Activated CD4-positive, alpha-beta memory T cell treated with anti-CD3 and anti-CD28 coated beads for 36 hours (primary cell): ENCODE measurements at regions not wholly inside any gene's neighbourhood (a gene's known extent, or its start where the extent isn't known, plus 50 kb on each side); places are given as distances from the start of the nearest gene placed in this dataset.

Experiments used
- CTCF ChIA-PET: fragments of 350-600 bp; sonication (Branson Sonifier 250); formaldehyde crosslinking; loops from one replicate; lab custom pipeline; 2021; ENCODE audit warnings: antibody characterized with exemption, inconsistent platforms; lab: Charles Lee
- POLR2A ChIA-PET: fragments of 350-600 bp; sonication (Branson Sonifier 250); formaldehyde crosslinking; loops from one replicate; lab custom pipeline; 2021; ENCODE audit warnings: antibody characterized with exemption; lab: Charles Lee
- DNase-seq: peaks from one replicate; pipeline ENCODE4 v3.0.0-alpha.2; 2020
- H3K27ac Mint-ChIP-seq: one replicate; pipeline ENCODE4 v1.8.0; 2021; ENCODE audit warnings: mixed read lengths
- H3K27me3 Mint-ChIP-seq: one replicate; pipeline ENCODE4 v1.8.0; 2021; ENCODE audit warnings: mixed read lengths
- H3K36me3 Mint-ChIP-seq: one replicate; pipeline ENCODE4 v1.8.0; 2021; ENCODE audit warnings: mixed read lengths
- H3K4me1 Mint-ChIP-seq: one replicate; pipeline ENCODE4 v1.8.0; 2021; ENCODE audit warnings: low read depth, mixed read lengths
- H3K4me3 Mint-ChIP-seq: one replicate; pipeline ENCODE4 v1.8.0; 2021; ENCODE audit warnings: mild to moderate bottlenecking, mixed read lengths
- H3K9me3 Mint-ChIP-seq: one replicate; pipeline ENCODE4 v1.8.0; 2021; ENCODE audit warnings: mixed read lengths
- intact Hi-C: fragments of 100-400 bp; cut with micrococcal nuclease; formaldehyde crosslinking; loops from one replicate; pipeline ENCODE4 v1.15.1; 2023

DNA sequence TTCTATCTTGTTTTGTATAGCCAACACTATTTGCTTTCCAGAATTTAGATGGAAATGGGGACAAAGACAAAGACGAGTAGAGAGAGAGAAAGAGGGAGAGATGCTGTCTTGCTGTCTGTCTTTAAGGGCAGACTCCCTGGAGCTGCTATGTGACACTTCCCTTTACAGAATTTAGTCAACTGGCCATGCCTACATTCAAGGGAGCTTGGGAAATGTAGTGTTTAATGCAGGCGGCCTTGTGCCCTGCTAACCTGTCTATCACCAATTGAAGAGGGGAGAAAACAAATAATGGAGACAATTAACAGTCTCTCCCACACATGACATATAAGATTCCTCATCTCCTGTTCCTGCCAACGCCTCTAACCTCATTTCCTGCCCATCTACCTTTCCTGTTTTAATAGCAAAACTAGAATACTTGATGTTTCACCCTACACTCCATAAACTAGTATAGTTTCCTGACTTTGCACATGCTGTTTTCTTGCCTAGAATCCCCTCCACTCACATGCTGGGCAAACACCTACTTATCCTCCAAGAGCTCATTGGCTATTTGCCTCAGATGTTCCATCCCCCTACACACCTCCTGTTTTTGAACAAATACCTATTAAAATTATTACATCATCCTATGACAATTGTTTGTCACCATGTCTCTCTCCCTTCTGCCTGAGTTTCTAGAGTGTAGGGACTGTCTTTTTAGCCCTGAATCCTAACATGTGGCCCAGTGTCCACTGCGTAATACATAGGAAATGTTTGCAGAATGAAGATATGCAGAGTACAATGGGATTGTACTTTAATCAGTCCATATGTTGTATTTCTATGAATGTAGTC is 117.2 kb downstream of the SLC25A24 start:
- Mint-ChIP-seq H3K9me3 (no peaks in the 10 kb centered on the region), H3K4me1 (peaks cover 54% of the 10 kb centered on the region), H3K27me3 (no peaks in the 10 kb centered on the region), H3K27ac (peak overlapping the region; percentile 43), H3K36me3 (no peaks in the 10 kb centered on the region), H3K4me3 (no peak overlapping the region)
- intact Hi-C loops: loop anchor here (5.0 kb wide), 2 partner anchors 41 to 44 kb away; no protein-coding TSS in a partner anchor
- ChIA-PET POLR2A (no interaction called here), CTCF (interaction anchor here (1.6 kb wide), 1 partner anchor 12 kb away, joined by 4 read pairs; no protein-coding TSS in a partner anchor)
- DNase-seq: peak; percentile 13

DNA sequence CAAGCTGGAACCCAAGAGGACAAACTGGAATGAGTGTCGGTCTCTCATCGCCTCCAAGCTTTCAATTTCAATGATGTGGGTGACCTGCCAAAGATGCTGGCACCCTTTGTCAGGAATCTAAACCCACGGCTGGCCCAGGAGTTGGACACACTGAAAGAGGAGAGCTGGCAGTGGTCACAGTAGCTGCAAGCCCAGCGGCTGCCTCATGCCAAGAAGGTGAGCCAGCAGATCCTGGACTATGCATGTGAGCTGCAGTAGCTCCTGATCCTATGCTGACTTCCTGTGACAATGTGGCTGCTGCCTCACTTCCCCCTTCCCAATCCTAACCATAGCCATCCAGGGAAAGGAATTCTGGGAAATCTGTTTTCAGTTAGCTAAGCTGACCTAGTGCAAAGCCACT is 117.0 kb upstream of the VAV3 start:
- no peak for DNase-seq
- intact Hi-C loops: loop anchor here (5.0 kb wide), 2 partner anchors 40 to 45 kb away; no protein-coding TSS in a partner anchor
- no peaks in the 10 kb centered on the region for H3K36me3 Mint-ChIP-seq
- peaks cover 61% of the 10 kb centered on the region for H3K4me1 Mint-ChIP-seq
- H3K9me3 Mint-ChIP-seq: no peaks in the 10 kb centered on the region
- no peaks in the 10 kb centered on the region for H3K27me3 Mint-ChIP-seq
- H3K4me3 Mint-ChIP-seq: no peak overlapping the region
- H3K27ac Mint-ChIP-seq: no peak overlapping the region
- ChIA-PET CTCF (no interaction called here), POLR2A (no interaction called here)

DNA sequence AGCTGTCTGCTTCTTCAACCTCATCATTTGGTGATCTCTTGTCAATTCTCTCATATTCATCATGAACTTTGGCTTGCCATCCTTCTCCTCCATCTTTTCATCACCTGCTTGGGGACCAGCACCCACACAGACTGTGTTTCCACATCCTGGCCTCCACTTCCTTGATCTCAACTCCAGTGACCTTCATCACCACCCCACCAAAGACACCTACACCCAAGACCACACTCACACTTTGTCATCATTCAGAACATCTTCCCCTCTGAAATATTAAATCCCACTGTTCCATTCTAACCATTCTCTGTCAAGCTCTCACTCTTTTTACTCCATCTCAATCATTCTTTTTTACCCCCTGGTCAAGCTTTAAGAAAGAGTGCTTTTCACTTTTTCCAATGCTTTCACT is 115.5 kb upstream of the VAV3 start:
- Mint-ChIP-seq H3K4me1 (peaks cover 61% of the 10 kb centered on the region), H3K9me3 (no peaks in the 10 kb centered on the region), H3K4me3 (no peak overlapping the region), H3K27me3 (no peaks in the 10 kb centered on the region), H3K27ac (peak overlapping the region; percentile 43), H3K36me3 (no peaks in the 10 kb centered on the region)
- DNase-seq: peak; percentile 62
- intact Hi-C loops: loop anchor here (5.0 kb wide), 2 partner anchors 38 to 47 kb away; no protein-coding TSS in a partner anchor
- CTCF ChIA-PET: no interaction called here
- POLR2A ChIA-PET: no interaction called here

DNA sequence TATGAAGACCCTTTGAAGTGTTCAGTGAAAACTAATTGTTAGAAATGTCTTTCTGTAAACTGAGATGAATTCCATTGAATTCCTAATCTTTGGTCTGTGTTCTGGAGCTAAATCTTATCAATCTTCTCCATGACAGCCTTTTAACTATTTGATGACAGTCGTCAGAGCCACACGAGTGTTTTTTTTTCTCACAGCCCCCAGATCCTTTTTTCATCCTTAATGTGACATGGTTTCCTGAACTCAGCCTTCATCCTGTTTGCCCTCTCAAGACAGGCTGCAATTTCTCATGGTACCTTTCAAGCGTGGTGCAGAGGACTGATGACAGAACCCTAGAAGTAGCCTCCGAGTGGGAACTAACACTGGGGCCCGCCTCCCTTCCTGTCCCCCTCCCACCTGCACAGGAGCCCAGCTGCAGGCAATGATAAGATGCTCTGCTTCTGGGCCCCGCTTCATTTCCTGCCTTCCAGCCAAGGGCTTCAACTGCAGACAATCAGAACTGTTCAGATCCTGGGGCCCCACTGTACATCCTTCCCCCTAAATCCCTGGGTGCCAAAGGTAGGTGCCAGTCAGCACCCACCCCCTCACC is 114.6 kb upstream of the VAV3 start:
- ChIA-PET POLR2A (no interaction called here), CTCF (no interaction called here)
- H3K4me3 Mint-ChIP-seq: no peak overlapping the region
- intact Hi-C loops: loop anchor here (1.0 to 5.0 kb wide), 4 partner anchors 37 to 143 kb away; partner anchors contain the start of gene VAV3
- H3K27me3 Mint-ChIP-seq: no peaks in the 10 kb centered on the region
- H3K9me3 Mint-ChIP-seq: no peaks in the 10 kb centered on the region
- no peaks in the 10 kb centered on the region for H3K36me3 Mint-ChIP-seq
- H3K27ac Mint-ChIP-seq: peak overlapping the region; percentile 64
- H3K4me1 Mint-ChIP-seq: peaks cover 61% of the 10 kb centered on the region
- peak; percentile 70 for DNase-seq

DNA sequence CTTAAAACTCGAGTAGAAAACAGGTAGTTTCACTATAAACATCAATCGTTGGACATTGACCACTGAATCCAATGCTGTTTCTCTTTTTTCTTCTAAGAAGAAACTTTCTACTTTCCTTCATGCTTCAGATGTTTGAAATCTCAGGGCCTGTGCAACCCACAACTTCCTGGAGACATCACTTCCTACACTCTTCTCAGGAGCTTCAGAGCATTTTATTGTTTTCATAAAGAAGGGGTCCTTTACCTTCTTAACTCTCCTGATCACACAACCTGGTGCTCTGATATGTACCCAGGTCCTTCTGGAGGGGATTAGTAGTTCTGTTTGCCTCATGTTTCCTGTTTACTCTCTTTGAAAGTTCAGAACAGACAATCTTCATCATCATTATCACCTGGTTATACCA is 113.0 kb upstream of the VAV3 start:
- no peak for DNase-seq
- peaks cover 53% of the 10 kb centered on the region for H3K4me1 Mint-ChIP-seq

DNA sequence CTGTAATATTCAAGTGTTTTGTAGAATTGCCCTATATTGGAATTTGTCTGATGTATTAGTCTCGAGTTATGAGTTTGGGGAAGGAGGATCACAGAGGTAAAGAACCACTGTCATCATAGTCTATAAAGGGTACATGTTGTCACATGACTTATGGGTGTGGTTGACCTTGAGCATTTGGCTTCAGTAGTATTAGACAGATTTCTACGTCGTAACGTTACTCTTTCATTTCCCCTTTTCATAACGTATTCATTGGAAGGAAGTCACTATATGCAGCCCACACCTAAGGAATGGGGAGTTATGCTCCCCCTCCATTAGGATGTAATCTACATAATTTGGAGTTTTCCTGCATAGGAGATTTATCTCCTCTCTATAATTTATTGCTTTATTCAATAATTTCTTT is 110.1 kb upstream of the VAV3 start:
- no peaks in the 10 kb centered on the region for H3K27me3 Mint-ChIP-seq
- no peak overlapping the region for H3K4me3 Mint-ChIP-seq
- intact Hi-C loops: no loop called here
- no peak overlapping the region for H3K27ac Mint-ChIP-seq
- CTCF ChIA-PET: no interaction called here
- H3K36me3 Mint-ChIP-seq: no peaks in the 10 kb centered on the region
- H3K4me1 Mint-ChIP-seq: peaks cover 24% of the 10 kb centered on the region
- DNase-seq: no peak
- H3K9me3 Mint-ChIP-seq: no peaks in the 10 kb centered on the region
- POLR2A ChIA-PET: no interaction called here

More for the DNA sequence above, 113.0 kb upstream of the VAV3 start:
- intact Hi-C loops: loop anchor here (2.0 kb wide), 1 partner anchor 113 kb away; the partner anchor contains the start of gene VAV3
- Mint-ChIP-seq H3K27me3 (no peaks in the 10 kb centered on the region), H3K27ac (peak overlapping the region; percentile 84), H3K9me3 (no peaks in the 10 kb centered on the region), H3K4me3 (no peak overlapping the region), H3K36me3 (no peaks in the 10 kb centered on the region)
- CTCF ChIA-PET: interaction anchor here (1.0 kb wide), 1 partner anchor 25 kb away, joined by 3 read pairs; no protein-coding TSS in a partner anchor
- POLR2A ChIA-PET: no interaction called here

DNA sequence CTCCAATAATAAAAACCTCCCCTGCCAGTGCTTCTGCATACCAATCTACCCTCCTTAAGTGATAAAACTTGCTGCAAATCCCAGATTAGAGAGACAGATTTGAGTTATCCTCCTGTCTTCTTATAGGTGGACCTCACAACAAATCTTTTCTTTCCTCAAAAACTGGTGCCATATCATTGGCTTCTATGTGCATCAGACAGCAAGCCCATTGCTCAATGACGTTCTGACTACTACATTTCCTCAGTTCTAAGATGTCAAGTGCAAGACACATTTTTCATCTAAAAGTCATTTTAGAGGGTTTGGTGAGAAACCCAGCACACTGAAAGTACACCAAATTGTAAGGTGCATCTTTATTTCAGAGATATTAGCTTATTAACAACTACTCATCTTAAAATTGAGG is 107.8 kb upstream of the VAV3 start:
- H3K4me1 Mint-ChIP-seq: peaks cover 10% of the 10 kb centered on the region
- ChIA-PET CTCF (no interaction called here), POLR2A (no interaction called here)
- H3K27me3 Mint-ChIP-seq: no peaks in the 10 kb centered on the region
- H3K9me3 Mint-ChIP-seq: no peaks in the 10 kb centered on the region
- no peak overlapping the region for H3K27ac Mint-ChIP-seq
- intact Hi-C loops: no loop called here
- H3K36me3 Mint-ChIP-seq: no peaks in the 10 kb centered on the region
- DNase-seq: no peak
- no peak overlapping the region for H3K4me3 Mint-ChIP-seq

DNA sequence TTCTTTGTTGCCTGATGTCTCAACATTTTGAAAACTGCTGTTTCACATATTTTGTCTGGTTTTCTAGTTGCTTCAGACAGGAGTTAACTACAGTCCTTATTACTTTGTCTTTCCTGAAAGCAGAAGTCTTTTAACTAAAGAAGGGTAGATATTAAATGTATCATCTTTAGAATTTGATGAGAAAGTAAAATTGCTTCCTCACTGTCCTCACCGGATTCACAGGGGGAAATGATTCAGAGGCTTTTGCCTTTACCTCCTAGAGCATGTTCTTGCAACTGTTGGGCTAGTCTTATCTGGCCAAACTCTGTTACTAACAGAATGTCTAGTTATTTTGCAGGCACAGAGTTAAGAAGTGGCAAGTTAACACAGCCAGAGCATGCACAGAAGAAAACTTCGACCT is 107.2 kb upstream of the VAV3 start:
- ChIA-PET POLR2A (no interaction called here), CTCF (no interaction called here)
- H3K9me3 Mint-ChIP-seq: no peaks in the 10 kb centered on the region
- H3K4me3 Mint-ChIP-seq: no peak overlapping the region
- H3K4me1 Mint-ChIP-seq: peaks cover 4% of the 10 kb centered on the region
- H3K27ac Mint-ChIP-seq: no peak overlapping the region
- DNase-seq: no peak
- no peaks in the 10 kb centered on the region for H3K36me3 Mint-ChIP-seq
- H3K27me3 Mint-ChIP-seq: no peaks in the 10 kb centered on the region
- intact Hi-C loops: no loop called here

DNA sequence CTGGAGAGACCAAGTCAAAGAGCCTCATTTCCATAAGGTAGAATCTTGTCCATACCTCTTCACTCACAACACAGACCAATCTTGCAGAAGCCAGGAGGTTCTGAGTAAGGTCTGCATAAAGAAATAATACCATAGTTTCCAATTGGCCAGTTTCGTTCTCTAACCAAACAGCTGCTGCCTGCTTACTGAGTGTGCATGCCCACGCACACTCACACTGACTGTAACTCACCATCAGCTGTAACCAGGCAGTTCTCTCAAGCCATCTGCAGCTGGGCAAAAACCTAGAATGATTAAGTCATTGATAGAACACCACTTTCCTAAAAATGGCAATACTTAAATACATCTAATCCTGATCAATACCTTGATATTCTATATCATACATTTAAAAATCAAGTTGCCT is 106.6 kb upstream of the VAV3 start:
- H3K36me3 Mint-ChIP-seq: no peaks in the 10 kb centered on the region
- DNase-seq: no peak
- H3K4me1 Mint-ChIP-seq: peaks cover 4% of the 10 kb centered on the region
- H3K4me3 Mint-ChIP-seq: no peak overlapping the region
- ChIA-PET POLR2A (no interaction called here), CTCF (no interaction called here)
- intact Hi-C loops: no loop called here
- H3K9me3 Mint-ChIP-seq: no peaks in the 10 kb centered on the region
- H3K27me3 Mint-ChIP-seq: no peaks in the 10 kb centered on the region
- H3K27ac Mint-ChIP-seq: no peak overlapping the region

DNA sequence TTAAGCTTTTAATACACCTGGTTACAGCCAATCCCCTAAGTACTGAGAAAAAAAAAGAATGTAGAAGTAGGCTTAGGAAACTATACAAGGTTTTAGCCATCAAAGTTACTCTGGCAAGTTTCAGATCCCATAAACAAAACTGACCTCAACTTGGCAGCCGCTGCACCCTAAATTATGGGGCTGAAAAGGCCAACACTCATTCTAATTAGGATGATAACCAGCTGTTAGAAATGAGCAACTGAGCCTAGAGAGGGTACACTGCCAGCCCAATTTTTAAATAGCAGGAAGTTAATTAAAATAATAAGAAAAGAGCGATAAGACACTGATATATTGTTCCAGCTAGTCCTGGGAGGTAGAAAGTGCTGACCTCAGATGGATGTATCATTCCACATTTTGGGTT is 105.7 kb upstream of the VAV3 start:
- H3K27me3 Mint-ChIP-seq: no peaks in the 10 kb centered on the region
- no peak for DNase-seq
- no peaks in the 10 kb centered on the region for H3K36me3 Mint-ChIP-seq
- peaks cover 4% of the 10 kb centered on the region for H3K4me1 Mint-ChIP-seq
- no peak overlapping the region for H3K27ac Mint-ChIP-seq
- ChIA-PET POLR2A (no interaction called here), CTCF (no interaction called here)
- H3K4me3 Mint-ChIP-seq: no peak overlapping the region
- no peaks in the 10 kb centered on the region for H3K9me3 Mint-ChIP-seq
- intact Hi-C loops: no loop called here

DNA sequence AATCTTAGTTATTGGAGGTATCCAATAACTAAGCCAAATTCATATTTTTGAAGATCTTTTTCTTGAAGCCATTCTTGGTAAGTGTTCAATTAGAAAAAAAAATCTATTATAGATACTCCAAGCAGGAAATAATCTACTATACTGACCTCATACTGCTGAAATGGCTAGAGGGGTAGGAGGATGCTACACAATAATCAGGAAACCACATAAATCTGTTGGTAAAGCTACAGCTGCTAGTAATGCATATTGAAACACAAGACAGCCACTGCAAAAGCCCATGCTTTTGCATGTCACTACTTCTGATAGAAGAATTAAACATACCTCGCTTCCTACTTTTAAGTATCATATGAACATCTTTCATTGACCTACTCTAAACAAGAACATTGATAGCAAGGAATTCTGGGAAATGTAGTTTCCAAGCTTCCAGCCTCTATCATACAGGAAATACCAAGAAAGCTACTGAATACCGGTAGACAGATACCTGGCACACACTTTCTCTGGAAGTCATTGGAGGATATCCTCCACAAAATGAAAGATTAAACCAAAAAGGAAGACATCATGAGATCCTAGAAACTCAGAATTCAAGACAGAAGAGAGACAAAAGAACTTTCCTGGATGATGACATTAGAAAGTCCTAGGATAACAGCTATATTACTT is 103.0 kb upstream of the VAV3 start:
- CTCF ChIA-PET: no interaction called here
- intact Hi-C loops: no loop called here
- H3K4me1 Mint-ChIP-seq: peaks cover 9% of the 10 kb centered on the region

DNA sequence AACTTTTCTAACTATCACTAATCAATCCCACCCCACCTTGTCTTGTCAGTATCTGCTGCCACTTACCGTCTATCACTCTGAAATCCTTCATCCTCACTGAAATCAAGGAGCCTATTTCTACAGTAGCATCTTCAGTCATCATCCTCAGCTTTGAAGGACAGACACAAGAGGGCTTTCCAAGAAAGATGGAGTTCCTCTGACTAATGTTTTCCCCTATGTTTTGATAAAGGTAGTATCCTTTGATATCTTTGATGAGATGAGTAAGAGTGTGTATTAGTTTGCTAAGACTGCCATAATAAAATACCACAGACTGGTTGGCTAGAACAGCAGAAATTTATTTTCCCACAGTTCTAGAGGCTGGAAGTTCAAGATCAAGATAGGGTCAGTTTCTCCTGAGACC is 101.8 kb upstream of the VAV3 start:
- CTCF ChIA-PET: no interaction called here

More for the DNA sequence above, 103.0 kb upstream of the VAV3 start:
- Mint-ChIP-seq H3K4me3 (no peak overlapping the region), H3K27ac (no peak overlapping the region), H3K27me3 (no peaks in the 10 kb centered on the region), H3K36me3 (no peaks in the 10 kb centered on the region), H3K9me3 (peaks cover under 1% of the 10 kb centered on the region)
- no peak for DNase-seq
- POLR2A ChIA-PET: interaction anchor here (1.2 kb wide), 1 partner anchor 91 kb away, joined by 3 read pairs; no protein-coding TSS in a partner anchor

More for the DNA sequence above, 101.8 kb upstream of the VAV3 start:
- DNase-seq: no peak
- intact Hi-C loops: no loop called here
- Mint-ChIP-seq H3K36me3 (no peaks in the 10 kb centered on the region), H3K27me3 (no peaks in the 10 kb centered on the region), H3K4me3 (no peak overlapping the region), H3K27ac (no peak overlapping the region), H3K9me3 (peaks cover 5% of the 10 kb centered on the region), H3K4me1 (peaks cover 9% of the 10 kb centered on the region)
- POLR2A ChIA-PET: no interaction called here
